Effector memory CD8-positive, alpha-beta T cell (primary cell): ENCODE measurements at regions not wholly inside any gene's neighbourhood (a gene's known extent, or its start where the extent isn't known, plus 50 kb on each side); places are given as distances from the start of the nearest gene placed in this dataset.

ENCODE experiments used
- ATAC-seq: fragments of 150-1000 bp; cut with Tn5 transposase; replicated peaks from 2 replicates; pipeline ENCODE4 v1.10.0; 2021; ENCODE audit warnings: mild to moderate bottlenecking, moderate library complexity
- DNase-seq, 3 experiments: peaks; one replicate each; pipeline ENCODE4 v3.0.0; 2021
- H3K27ac Mint-ChIP-seq, 2 donors: one replicate each; pipeline ENCODE4 v1.8.0; 2022; ENCODE audit warnings: mild to moderate bottlenecking in 2 of 2, mixed read lengths in 2 of 2, moderate library complexity in 2 of 2
- H3K27me3 Mint-ChIP-seq, 2 donors: one replicate each; pipeline ENCODE4 v1.8.0; 2022; ENCODE audit warnings: mixed read lengths in 2 of 2
- H3K36me3 Mint-ChIP-seq: one replicate; pipeline ENCODE4 v1.8.0; 2022; ENCODE audit warnings: mild to moderate bottlenecking, moderate library complexity, mixed read lengths; ENCODE audit not compliant: insufficient read depth
- H3K4me1 Mint-ChIP-seq, 2 donors: one replicate each; pipeline ENCODE4 v1.8.0; 2022; ENCODE audit warnings: low read depth in 2 of 2, mixed read lengths in 2 of 2
- H3K4me3 Mint-ChIP-seq, 2 donors: one replicate each; pipeline ENCODE4 v1.8.0; 2022; ENCODE audit warnings: mild to moderate bottlenecking in 2 of 2, mixed read lengths in 2 of 2, moderate library complexity in 2 of 2
- H3K9me3 Mint-ChIP-seq, 2 donors: one replicate each; pipeline ENCODE4 v1.8.0; 2022; ENCODE audit warnings: mixed read lengths in 2 of 2

DNA sequence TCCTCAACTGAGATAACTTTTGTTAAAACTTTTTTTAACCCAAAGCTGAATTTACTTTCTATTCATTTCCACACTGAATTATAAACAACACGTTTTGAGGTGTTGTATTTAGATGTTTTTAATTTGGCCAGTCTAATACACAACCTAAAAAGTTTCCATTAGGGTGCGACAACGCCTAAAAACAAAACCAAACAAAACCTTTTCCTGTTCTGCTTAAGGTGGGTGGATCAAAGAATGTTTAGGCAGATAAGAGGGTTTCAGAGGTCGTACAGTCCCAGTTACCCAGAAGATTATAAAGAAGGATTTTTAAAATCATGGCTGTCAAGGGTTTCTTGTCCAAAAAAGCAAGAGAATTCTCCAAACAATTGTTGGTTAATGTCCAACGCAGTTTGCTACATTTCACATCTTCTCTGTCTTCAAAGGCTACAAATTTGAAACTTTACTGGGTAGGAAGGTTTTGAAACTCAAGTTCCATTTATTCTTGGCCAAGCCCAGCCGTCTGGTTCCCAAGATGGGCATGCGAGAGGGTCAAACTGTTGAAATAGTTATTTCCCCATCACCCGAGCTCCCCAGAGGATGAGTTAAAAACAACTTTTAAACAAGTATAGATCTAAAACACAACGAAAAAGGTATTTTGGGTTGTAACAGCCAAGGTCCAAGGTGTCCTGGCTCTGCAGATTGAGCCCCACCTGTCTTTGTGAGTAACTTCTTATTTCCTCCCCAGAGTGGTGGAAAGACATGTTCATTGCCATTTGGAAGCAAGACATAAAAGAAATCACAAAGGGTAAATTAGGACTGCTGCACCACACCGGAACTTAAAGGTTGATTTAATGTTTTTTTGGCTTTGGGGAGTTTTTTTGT lies 122.8 kb upstream of the MAP3K1 start:
- no peak overlapping the region for H3K27ac Mint-ChIP-seq
- no peak overlapping the region for H3K4me3 Mint-ChIP-seq
- no peaks in the 10 kb centered on the region for H3K9me3 Mint-ChIP-seq
- ATAC-seq: no peak
- DNase-seq: no peak
- H3K27me3 Mint-ChIP-seq: peaks cover 45 to 58% of the 10 kb centered on the region in 2 donors
- H3K36me3 Mint-ChIP-seq: no peaks in the 10 kb centered on the region
- H3K4me1 Mint-ChIP-seq: peaks cover 0 to 8% of the 10 kb centered on the region in 2 donors

DNA sequence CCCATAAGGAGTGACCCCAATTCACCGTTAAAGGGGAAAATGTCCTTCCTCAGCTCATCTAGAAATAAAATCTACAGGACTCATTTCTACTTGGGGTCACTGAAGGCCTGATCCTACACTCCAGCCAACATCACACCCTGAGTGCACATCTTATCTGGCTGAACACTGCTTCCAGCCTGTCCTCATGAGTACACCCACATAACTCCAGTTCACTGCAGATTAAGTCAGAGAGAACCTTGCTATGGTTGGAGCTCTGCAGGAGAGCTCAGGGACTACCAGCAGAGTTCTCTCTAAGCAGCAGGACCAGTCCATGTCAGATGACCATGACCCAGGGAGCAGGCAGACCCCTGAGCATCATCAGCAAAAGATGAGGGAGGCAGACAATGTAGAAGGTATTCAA lies 126.9 kb upstream of the MAP3K1 start:
- no peaks in the 10 kb centered on the region for H3K36me3 Mint-ChIP-seq
- H3K27me3 Mint-ChIP-seq: peaks cover 35 to 41% of the 10 kb centered on the region in 2 donors
- no peak overlapping the region for H3K4me3 Mint-ChIP-seq
- ATAC-seq (no peak), DNase-seq (no peak)
- H3K9me3 Mint-ChIP-seq: no peaks in the 10 kb centered on the region
- no peak overlapping the region for H3K27ac Mint-ChIP-seq
- peaks cover 0 to 8% of the 10 kb centered on the region in 2 donors for H3K4me1 Mint-ChIP-seq

GRCh38 chr5:56686337-56687195 lies 128.8 kb upstream of the MAP3K1 start:
- no peaks in the 10 kb centered on the region for H3K36me3 Mint-ChIP-seq
- peaks cover 0 to 3% of the 10 kb centered on the region in 2 donors for H3K4me1 Mint-ChIP-seq
- no peaks in the 10 kb centered on the region for H3K9me3 Mint-ChIP-seq
- no peak overlapping the region for H3K4me3 Mint-ChIP-seq
- ATAC-seq (peak; percentile 31), DNase-seq (no peak)
- H3K27ac Mint-ChIP-seq: no peak overlapping the region
- H3K27me3 Mint-ChIP-seq: peaks cover 25 to 28% of the 10 kb centered on the region in 2 donors

DNA sequence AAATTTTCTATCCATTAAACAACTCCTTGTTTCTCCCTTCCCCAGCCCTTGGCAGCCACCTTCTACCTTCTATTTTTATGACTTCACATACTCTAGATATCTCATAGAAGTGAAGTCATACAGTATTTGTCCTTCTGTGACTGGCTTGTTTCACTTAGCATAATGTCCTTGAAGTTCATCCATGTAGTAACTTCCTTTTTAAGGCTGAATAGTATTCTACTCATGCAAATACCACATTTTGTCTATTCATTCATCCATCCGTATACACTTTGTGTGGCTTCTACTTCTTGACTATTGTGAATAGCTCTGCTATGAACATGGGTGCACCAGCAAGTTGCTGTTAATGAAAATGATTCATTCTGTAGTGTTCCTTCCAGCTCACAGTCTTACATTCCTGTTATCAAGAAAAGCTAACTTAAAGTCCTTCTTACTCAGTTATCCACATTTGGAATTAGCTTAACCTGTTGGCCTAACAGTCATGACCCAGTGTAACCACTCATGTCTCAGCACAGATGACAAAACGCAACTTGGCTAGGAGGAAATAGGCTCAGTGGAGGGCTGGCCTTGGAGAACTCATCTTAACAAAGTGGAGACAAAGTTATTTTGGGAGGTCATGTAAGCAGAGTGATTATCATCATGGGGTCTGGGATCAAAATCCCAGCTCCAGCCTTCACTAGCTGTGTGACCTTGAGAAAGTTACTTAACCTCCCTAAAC lies 129.7 kb upstream of the MAP3K1 start:
- Mint-ChIP-seq H3K36me3 (no peaks in the 10 kb centered on the region), H3K4me1 (peaks cover 0 to 4% of the 10 kb centered on the region in 2 donors), H3K27ac (no peak overlapping the region), H3K9me3 (no peaks in the 10 kb centered on the region), H3K27me3 (peaks cover 19 to 28% of the 10 kb centered on the region in 2 donors), H3K4me3 (no peak overlapping the region)
- no peak for ATAC-seq
- no peak for DNase-seq

DNA sequence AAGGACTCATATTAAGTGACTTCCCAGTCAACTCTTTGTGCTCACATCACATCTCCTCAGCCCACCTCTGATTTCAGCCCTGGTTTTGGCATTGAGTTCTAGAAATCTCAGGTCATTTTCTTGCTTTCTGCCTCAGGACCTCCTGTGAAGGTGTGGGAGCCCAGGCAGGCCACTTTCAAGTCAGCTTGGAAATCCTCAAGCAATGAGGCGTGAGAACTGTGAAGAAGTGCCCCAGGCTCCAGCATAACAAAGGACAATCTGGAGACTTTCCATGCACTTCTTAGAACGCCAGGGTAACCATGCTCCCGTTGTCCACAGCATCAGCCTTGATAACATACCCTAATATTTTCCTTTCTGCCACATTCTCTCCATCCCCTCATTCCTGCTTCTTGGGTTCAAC lies 131.2 kb upstream of the MAP3K1 start:
- ATAC-seq (no peak), DNase-seq (no peak)
- H3K4me1 Mint-ChIP-seq: peaks cover 0 to 4% of the 10 kb centered on the region in 2 donors
- no peak overlapping the region for H3K27ac Mint-ChIP-seq
- H3K36me3 Mint-ChIP-seq: no peaks in the 10 kb centered on the region
- no peaks in the 10 kb centered on the region for H3K9me3 Mint-ChIP-seq
- H3K4me3 Mint-ChIP-seq: no peak overlapping the region
- H3K27me3 Mint-ChIP-seq: peaks cover 9 to 16% of the 10 kb centered on the region in 2 donors

DNA sequence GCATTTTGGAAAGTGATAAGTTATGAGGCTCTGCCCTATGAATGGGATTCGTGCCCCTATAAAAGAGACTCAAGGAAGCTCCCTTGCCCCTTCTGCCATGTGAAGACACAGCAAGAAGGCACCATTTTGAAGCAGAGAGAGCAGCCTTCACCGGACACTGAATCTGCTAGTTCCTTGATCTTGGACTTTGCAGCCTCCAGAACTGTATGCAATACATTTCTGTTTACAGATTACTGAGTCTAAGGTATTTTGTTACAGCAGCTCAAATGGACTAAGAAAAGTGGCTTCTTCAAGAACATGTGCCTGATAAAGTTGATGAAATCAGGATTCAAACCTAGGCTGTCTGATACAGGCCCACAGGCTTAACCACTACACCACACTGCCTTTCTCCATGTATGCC lies 131.6 kb upstream of the MAP3K1 start:
- H3K36me3 Mint-ChIP-seq: no peaks in the 10 kb centered on the region
- H3K4me3 Mint-ChIP-seq: no peak overlapping the region
- no peak overlapping the region for H3K27ac Mint-ChIP-seq
- no peaks in the 10 kb centered on the region for H3K9me3 Mint-ChIP-seq
- peaks cover 0 to 4% of the 10 kb centered on the region in 2 donors for H3K4me1 Mint-ChIP-seq
- peaks cover 9 to 13% of the 10 kb centered on the region in 2 donors for H3K27me3 Mint-ChIP-seq
- DNase-seq (no peak), ATAC-seq (no peak)

DNA sequence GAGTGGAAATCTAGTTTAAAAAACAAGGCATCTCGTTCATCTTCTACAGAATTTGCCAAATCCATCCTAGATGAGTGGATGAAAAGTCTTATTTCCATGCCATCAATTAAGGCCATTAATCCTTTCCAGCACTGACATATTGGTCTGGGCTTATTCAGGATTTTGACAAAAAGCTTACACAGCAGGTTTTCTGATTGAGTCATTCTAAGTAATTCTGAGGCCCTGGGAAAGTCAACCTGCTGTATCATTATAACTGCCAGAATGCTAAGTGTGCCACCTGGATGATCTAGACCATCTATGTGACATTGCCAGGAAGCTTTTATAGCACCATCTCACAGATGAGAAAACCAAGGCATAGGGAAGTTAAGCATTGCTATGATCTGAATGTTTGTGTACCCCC lies 132.1 kb upstream of the MAP3K1 start:
- H3K4me1 Mint-ChIP-seq: peaks cover 0 to 4% of the 10 kb centered on the region in 2 donors
- H3K4me3 Mint-ChIP-seq: no peak overlapping the region
- peaks cover 5 to 10% of the 10 kb centered on the region in 2 donors for H3K27me3 Mint-ChIP-seq
- no peaks in the 10 kb centered on the region for H3K9me3 Mint-ChIP-seq
- DNase-seq: no peak
- ATAC-seq: no peak
- H3K27ac Mint-ChIP-seq: no peak overlapping the region
- H3K36me3 Mint-ChIP-seq: no peaks in the 10 kb centered on the region

- Mint-ChIP-seq H3K27me3 (peaks cover 0 to 8% of the 10 kb centered on the region in 2 donors), H3K4me3 (no peak overlapping the region), H3K9me3 (no peaks in the 10 kb centered on the region), H3K27ac (no peak overlapping the region), H3K36me3 (no peaks in the 10 kb centered on the region), H3K4me1 (peaks cover 0 to 4% of the 10 kb centered on the region in 2 donors)
- ATAC-seq (no peak), DNase-seq (no peak)
Observed at GRCh38 chr5:56681346-56681745, 134.0 kb upstream of the MAP3K1 start.

- ATAC-seq (no peak), DNase-seq (no peak)
- peaks cover 0 to 13% of the 10 kb centered on the region in 2 donors for H3K27me3 Mint-ChIP-seq
- H3K27ac Mint-ChIP-seq: no peak overlapping the region
- H3K4me3 Mint-ChIP-seq: no peak overlapping the region
- H3K9me3 Mint-ChIP-seq: no peaks in the 10 kb centered on the region
- peaks cover 0 to 4% of the 10 kb centered on the region in 2 donors for H3K4me1 Mint-ChIP-seq
- no peaks in the 10 kb centered on the region for H3K36me3 Mint-ChIP-seq
Observed at GRCh38 chr5:56680731-56681130, 134.6 kb upstream of the MAP3K1 start.

GRCh38 chr5:56677690-56678305 lies 137.6 kb upstream of the MAP3K1 start:
- no peak for ATAC-seq
- H3K4me1 Mint-ChIP-seq: peaks cover 0 to 4% of the 10 kb centered on the region in 2 donors

GRCh38 chr5:56676091-56676768 lies 139.1 kb upstream of the MAP3K1 start:
- ATAC-seq: no peak
- no peaks in the 10 kb centered on the region for H3K4me1 Mint-ChIP-seq
- H3K4me3 Mint-ChIP-seq: no peak overlapping the region

More at GRCh38 chr5:56677690-56678305, 137.6 kb upstream of the MAP3K1 start:
- no peaks in the 10 kb centered on the region for H3K9me3 Mint-ChIP-seq
- DNase-seq: no peak
- H3K36me3 Mint-ChIP-seq: no peaks in the 10 kb centered on the region
- no peak overlapping the region for H3K27ac Mint-ChIP-seq
- no peak overlapping the region for H3K4me3 Mint-ChIP-seq
- H3K27me3 Mint-ChIP-seq: peaks cover 9 to 22% of the 10 kb centered on the region in 2 donors

DNA sequence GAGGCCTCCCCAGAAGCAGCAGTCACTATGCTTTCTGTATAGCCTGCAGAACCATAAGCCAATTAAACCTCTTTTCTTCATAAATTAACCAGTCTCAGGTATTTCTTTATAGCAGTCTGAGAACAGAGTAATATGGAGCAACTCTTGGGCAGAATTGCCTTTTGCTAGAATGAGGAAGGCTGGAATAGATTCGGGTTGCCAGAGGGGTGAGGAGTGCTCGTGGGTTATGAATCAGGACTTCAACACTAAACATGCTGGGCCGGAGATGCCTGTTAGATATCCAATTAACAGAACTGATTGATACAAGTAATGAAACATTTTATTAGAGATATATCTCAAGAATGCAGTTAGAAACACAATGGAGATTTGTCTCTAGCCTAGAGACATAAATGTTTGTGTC lies 140.9 kb upstream of the MAP3K1 start:
- peaks cover 2% of the 10 kb centered on the region for H3K36me3 Mint-ChIP-seq
- no peaks in the 10 kb centered on the region for H3K9me3 Mint-ChIP-seq
- H3K27me3 Mint-ChIP-seq: peaks cover 16 to 22% of the 10 kb centered on the region in 2 donors
- no peak overlapping the region for H3K4me3 Mint-ChIP-seq
- ATAC-seq (no peak), DNase-seq (no peak)
- no peak overlapping the region for H3K27ac Mint-ChIP-seq
- H3K4me1 Mint-ChIP-seq: peaks cover 8 to 9% of the 10 kb centered on the region in 2 donors

More at GRCh38 chr5:56676091-56676768, 139.1 kb upstream of the MAP3K1 start:
- Mint-ChIP-seq H3K27ac (no peak overlapping the region), H3K27me3 (peaks cover 10 to 22% of the 10 kb centered on the region in 2 donors), H3K9me3 (no peaks in the 10 kb centered on the region), H3K36me3 (no peaks in the 10 kb centered on the region)
- no peak for DNase-seq
